GM21723 (cell line): ENCODE measurements at regions not wholly inside any gene's neighbourhood (a gene's known extent, or its start where the extent isn't known, plus 50 kb on each side); places are given as distances from the start of the nearest gene placed in this dataset.
A peak's percentile ranks its signal among the peaks of the same experiment; 100 is the strongest.
"Not testable (repeated sequence)": the region's sequence is repeated elsewhere in the genome, so short reads cannot be mapped to it uniquely, and the experiment has no call there.

Experiments
- ATAC-seq: cut with Tn5 transposase; IDR thresholded peaks from one replicate; pipeline ENCODE4 v1.9.1; 2021; ENCODE audit warnings: mild to moderate bottlenecking, moderate library complexity; ENCODE audit not compliant: unreplicated experiment

DNA sequence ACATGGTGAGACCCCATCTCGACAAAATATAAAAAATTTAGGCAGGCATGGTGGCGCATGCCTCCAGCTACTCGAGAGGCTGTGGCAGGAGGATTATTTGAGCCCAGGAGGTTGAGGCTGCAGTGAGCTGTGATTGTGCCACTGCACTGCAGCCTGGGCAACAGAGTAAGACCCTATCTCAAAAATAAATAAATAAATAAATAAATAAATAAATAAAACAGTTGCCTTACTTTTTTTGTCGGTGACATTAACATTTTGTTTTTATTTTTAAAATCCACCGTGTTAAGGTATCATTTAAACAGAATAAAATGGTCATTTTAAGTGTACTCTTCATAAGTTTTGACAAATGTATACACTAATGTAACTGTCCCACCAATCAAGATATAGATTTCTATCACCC is 57.0 kb downstream of the RASL11A start:
- ATAC-seq, result no peak

DNA sequence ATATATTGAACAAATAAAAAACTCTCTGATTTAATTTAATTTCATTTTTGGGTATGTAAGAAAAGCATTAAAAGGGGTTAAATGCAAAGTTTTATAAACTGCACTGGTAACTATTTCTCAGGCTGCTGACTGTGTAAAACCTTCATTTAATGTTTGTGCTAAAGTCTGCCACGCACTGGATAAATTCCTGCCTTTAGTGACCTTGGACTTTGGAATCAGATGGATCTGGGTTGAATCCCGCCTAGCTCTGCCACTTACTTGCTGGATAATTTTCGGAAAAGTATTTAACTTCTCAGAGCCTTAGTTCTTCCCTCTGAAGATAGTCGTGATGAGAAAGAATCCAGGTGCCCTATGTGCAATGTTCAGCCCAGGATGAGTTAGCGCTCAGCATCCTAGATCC is 58.6 kb downstream of the RASL11A start:
- ATAC-seq, result no peak

- ATAC-seq, result no peak
These were observed 64.3 kb downstream of the RASL11A start for GRCh38 chr13:27334774-27335435.

- ATAC-seq, result no peak
These were observed 65.5 kb downstream of the RASL11A start for GRCh38 chr13:27336014-27336673.

DNA sequence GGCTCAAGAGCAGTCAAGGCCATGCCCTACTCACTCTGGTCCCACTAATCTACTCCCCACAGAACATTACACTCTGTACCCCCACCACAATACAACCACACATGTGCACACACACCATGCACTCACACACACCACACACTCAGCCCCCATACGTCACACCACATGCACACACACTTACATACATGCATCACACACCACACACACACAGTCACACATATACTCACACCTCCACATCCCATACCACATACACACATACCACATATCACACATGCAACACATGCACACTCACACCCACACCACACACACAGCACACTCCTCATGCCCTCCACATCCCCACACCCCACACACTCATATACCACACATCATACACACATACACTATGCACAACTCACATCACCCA is 67.6 kb downstream of the RASL11A start:
- no peak for ATAC-seq

GRCh38 chr13:27338816-27339215 is 68.2 kb downstream of the RASL11A start:
- ATAC-seq, result no peak

DNA sequence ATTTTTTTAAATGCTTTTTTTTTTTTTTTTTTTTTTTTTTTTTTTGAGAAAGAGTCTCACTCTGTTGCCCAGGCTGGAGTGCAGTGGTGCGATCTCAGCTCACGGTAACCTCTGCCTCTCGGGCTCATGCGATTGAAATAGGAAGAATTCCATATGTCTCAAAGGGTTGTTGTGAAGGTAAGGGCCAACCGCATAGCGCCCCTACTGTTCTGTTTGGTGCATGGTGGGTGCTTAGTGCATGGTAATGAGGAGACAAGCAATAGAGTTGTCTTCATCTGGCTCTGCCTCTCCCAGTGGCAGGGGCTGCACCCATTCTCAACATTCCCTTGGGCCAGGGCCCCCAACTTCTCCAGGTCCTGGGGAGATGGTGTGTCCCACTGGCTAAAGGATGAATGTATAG is 68.7 kb downstream of the RASL11A start:
- peak; percentile 71 for ATAC-seq

GRCh38 chr13:27341616-27342015 is 71.0 kb downstream of the RASL11A start:
- ATAC-seq, result no peak

- no peak for ATAC-seq
These were observed 76.7 kb downstream of the RASL11A start for GRCh38 chr13:27347211-27347772.

- ATAC-seq, result no peak
These were observed 76.0 kb upstream of the GTF3A start for GRCh38 chr13:27348461-27348860.

DNA sequence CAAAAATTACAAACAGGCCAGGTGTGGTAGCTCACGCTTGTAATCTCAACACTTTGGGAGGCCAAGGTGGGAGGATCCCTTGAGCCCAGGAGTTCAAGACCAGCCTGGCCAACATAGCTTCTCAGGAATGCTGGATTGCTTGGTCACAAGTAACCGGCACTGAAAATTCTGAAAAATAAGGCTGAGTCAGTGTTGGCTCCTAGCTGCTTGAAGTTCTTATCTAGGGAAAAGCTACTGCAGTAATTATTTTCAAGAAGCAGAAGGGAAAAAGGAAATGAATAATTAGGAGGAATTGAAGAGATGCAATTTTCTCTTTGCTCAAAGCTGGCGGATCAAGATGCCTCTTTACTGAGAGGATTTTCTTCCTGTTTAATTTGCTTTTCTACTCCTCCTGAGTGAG is 75.0 kb upstream of the GTF3A start:
- ATAC-seq, result no peak

GRCh38 chr13:27350825-27351224 is 73.6 kb upstream of the GTF3A start:
- not testable (repeated sequence) for ATAC-seq

DNA sequence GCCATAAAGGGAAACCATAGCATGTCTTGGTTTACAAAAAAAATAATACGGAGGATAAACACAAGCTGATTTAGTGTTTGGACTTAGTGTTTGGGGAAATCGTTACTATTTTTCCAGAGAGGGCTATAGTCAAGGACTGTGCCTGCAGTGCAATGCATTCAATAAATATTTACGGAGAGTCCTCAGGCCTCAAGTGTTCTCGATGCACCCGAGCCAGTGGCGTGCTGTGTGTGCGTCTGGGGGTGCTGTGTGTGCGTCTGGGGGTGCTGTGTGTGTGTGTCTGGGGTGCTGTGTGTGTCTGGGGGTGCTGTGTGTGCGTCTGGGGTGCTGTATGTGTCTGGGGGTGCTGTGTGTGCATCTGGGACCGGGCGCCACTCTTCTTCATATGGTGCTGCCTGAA is 71.7 kb upstream of the GTF3A start:
- ATAC-seq, result peak; percentile 12

- peak; percentile 98 for ATAC-seq
These were observed 71.2 kb upstream of the GTF3A start for GRCh38 chr13:27353166-27353583.

DNA sequence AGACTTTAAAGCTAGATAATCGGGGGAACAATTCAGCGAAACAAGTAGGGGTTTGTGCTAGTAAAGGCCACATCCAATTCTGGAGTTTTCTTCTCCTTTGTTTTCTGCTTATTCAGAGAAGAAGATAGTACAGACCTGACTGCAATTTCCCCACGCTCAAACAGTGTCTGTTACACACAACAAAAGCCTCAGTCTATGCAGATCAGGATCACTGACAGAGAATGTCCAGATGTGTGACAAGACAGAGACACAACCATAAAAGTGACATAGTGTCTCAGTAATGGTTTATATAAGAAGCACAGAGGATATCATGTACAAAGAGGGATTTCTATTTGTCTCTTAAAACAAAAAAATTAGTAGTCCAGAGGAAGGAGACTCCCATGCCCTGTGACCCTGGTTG is 70.7 kb upstream of the GTF3A start:
- ATAC-seq, result no peak

DNA sequence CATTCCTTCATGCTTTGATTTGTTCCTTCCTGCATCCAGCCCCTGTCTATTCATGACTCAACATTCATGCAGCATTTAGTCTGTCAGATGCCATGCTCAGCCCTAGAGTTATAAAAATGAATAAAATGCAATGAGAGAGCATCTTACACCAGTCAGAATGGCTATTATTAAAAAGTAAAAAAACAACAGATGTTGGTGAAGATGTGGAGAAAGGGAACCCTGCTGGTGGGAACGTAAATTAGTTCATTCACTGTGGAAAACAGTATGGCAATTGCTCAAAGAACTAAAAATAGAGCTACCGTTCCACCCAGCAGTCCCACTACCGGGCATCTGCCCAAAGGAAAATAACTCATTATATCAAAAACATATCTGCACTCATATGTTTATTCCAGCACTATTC is 70.0 kb upstream of the GTF3A start:
- no peak for ATAC-seq

GRCh38 chr13:27355894-27356293 is 68.5 kb upstream of the GTF3A start:
- ATAC-seq, result no peak

- ATAC-seq, result no peak
These were observed 66.0 kb upstream of the GTF3A start for GRCh38 chr13:27358420-27358819.

DNA sequence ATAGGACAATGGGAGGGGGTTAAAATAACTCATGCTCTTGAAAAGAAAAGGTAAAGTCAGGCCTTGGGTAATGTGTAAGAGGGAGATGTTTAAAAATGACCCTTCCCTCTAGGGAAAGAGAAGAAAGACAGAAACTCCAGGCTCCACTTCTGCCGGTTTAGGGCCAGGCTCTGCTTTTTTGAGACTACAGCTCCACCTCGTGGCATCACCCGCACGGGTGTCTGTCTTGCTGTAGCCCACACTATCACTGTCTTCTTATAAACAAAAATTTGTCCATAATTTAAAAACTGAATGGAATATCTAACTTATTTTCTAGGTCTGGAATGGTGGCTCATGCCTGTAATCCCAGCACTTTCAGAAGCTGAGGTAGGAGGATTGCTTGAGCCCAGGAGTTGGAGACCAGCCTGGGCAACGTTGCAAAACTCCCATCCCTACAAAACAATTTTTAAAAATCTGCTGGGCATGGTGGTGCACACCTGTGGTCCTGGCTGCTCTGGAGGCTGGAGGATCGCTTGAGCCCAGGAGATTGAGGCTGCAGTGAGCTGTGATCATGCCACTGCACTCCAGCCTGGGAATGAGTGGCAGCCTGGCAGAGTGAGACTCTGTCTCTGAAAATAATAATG is 65.1 kb upstream of the GTF3A start:
- ATAC-seq, result no peak

- ATAC-seq, result no peak
These were observed 63.9 kb upstream of the GTF3A start for GRCh38 chr13:27360562-27360961.

DNA sequence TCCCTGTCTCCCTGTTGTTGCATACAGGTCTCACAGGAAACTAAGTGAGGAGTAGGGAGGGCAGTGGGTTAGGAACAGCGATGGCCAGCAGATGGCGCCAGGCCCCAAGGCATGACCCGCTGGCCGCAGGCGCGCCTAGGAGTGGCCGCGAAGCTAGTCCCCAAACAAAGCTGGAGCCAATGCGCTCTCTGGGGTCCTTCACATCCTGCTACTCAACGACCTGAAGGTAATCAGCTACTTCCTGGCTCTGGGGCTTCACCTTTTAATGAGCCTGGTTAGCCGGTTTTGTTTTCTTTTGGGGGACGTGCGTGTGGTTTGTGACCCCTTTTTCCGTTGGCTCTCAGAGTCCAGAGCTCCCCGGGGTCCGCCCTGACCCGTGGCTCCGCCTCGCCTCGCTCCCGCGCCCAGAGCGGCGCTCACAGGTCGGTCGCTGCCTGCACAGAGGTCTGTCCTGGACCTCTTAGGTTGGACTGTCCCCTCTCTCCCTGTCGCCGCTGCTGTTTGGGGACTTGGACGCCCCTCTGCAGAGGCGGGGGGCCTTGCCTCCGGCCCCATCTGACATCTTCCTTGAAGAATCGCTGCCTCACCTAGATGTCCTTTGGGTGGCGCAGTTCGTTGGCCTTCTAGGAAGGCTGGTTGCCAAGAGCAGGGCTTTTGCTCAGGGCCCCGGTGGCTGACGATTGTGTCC is 62.2 kb upstream of the GTF3A start:
- peak; percentile 83 for ATAC-seq
